Panc1 (cell line): ENCODE measurements at regions not wholly inside any gene's neighbourhood (a gene's known extent, or its start where the extent isn't known, plus 50 kb on each side); places are given as distances from the start of the nearest gene placed in this dataset.
"Not testable (repeated sequence)": the region's sequence is repeated elsewhere in the genome, so short reads cannot be mapped to it uniquely, and the experiment has no call there.

ENCODE experiments used
- ATAC-seq: fragments of 200-7000 bp; cut with Tn5 transposase; 2 replicates; pipeline ENCODE4 v1.9.1; 2020; ENCODE audit warnings: mild to moderate bottlenecking, moderate library complexity
- BruUV-seq: library from RNA; stranded (reverse); fragments of 400-500 nt; replicated peaks from 2 replicates; lab custom pipeline; 2021; lab: Mats Ljungman, UMichigan
- CTCF ChIA-PET: fragments of 300-600 bp; sonication (Branson Sonifier 250); formaldehyde crosslinking; loops from one replicate; lab custom pipeline; 2022; ENCODE audit warnings: antibody characterized with exemption; lab: Charles Lee
- POLR2A ChIA-PET: fragments of 300-600 bp; sonication (Branson Sonifier 250); formaldehyde crosslinking; loops from one replicate; lab custom pipeline; 2022; ENCODE audit warnings: antibody characterized with exemption; lab: Charles Lee
- DNase-seq: peaks from one replicate; pipeline ENCODE4 v3.0.0-alpha.2; 2010; ENCODE audit warnings: low read depth, low spot score
- H3K27ac ChIP-seq: 2 replicates; pipeline ENCODE4 v1.5.1; 2011; ENCODE audit warnings: mild to moderate bottlenecking, low read length, inconsistent platforms
- H3K27me3 ChIP-seq: fragments of 200-500 bp; sonication (Bioruptor generic); 2 replicates; pipeline ENCODE4 v1.6.0; 2014; ENCODE audit warnings: low read length, inconsistent platforms; ENCODE audit not compliant: control insufficient read depth, insufficient read depth
- H3K36me3 ChIP-seq: fragments of 200-500 bp; sonication (Bioruptor generic); 2 replicates; pipeline ENCODE4 v1.5.1; 2014; ENCODE audit warnings: inconsistent platforms, mild to moderate bottlenecking, low read length, moderate library complexity; ENCODE audit not compliant: control insufficient read depth, insufficient read depth
- H3K4me1 ChIP-seq: 2 replicates; pipeline ENCODE4 v1.5.1; 2011; ENCODE audit warnings: inconsistent platforms, mild to moderate bottlenecking, low read length, moderate library complexity; ENCODE audit not compliant: control insufficient read depth, insufficient read depth
- H3K4me3 ChIP-seq, 2 experiments: 2 replicates each; pipeline ENCODE4 v1.5.1; 2011 to 2012; ENCODE audit warnings: low read depth in 2 of 2, low read length in 2 of 2, mild to moderate bottlenecking in 2 of 2, inconsistent platforms in 1 of 2, moderate library complexity in 1 of 2
- H3K9me3 ChIP-seq: fragments of 200-500 bp; sonication (Bioruptor generic); 2 replicates; pipeline ENCODE4 v1.5.1; 2014; ENCODE audit warnings: low read depth, mild to moderate bottlenecking, inconsistent platforms, low read length, moderate library complexity; ENCODE audit not compliant: control insufficient read depth, insufficient read depth
- POLR2AphosphoS5 ChIP-seq: IDR thresholded peaks from 2 replicates; pipeline ENCODE4 v1.6.1; 2012; ENCODE audit warnings: mild to moderate bottlenecking, low read depth, low read length, moderate library complexity
- TCF7L2 ChIP-seq: IDR thresholded peaks from 2 replicates; pipeline ENCODE4 v1.6.1; 2011; ENCODE audit warnings: mild to moderate bottlenecking, low read depth, low read length, inconsistent platforms
- in situ Hi-C: cut with HindIII; loops from 2 replicates; pipeline ENCODE4 v1.10.0; 2016; ENCODE audit warnings: low sequenced_read_pairs, low pct_unique_long_range_greater_than_20kb
- intact Hi-C: fragments of 100-400 bp; cut with micrococcal nuclease; formaldehyde crosslinking; loops from one replicate; pipeline ENCODE4 v1.10.0; 2022; ENCODE audit not compliant: unreplicated experiment
- TF ChIP-seq, protein P1 (sequence below): fragments of 450-650 bp; IDR thresholded peaks from 2 replicates; pipeline ENCODE4 v1.5.1; 2017; ENCODE audit warnings: mild to moderate bottlenecking

DNA sequence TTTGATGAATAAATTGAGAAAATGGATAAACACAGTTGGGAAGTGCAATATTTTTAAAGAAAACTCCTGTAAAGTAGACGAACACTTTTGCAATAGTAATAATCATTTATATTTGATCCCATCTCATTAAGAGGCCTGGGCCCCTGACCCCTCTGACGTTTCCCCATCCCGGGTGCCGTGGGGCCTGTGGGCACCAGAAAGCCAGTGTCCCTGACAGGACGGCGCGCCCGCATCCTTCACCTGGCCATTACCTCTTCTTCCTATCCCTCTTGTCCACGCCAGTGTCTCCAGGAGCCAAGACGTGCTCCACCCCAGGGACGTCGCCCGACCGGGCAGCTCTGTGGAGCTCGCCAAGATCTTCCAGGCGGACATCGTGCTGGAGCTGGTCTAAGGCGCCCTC is 147.4 kb downstream of the USP22 start:
- H3K4me3 ChIP-seq, H3K27ac ChIP-seq, ATAC-seq, H3K36me3 ChIP-seq, DNase-seq, BruUV-seq, H3K9me3 ChIP-seq, CTCF ChIA-PET, H3K4me1 ChIP-seq, POLR2A ChIA-PET, intact Hi-C loops, in situ Hi-C loops, H3K27me3 ChIP-seq: not testable (repeated sequence)

DNA sequence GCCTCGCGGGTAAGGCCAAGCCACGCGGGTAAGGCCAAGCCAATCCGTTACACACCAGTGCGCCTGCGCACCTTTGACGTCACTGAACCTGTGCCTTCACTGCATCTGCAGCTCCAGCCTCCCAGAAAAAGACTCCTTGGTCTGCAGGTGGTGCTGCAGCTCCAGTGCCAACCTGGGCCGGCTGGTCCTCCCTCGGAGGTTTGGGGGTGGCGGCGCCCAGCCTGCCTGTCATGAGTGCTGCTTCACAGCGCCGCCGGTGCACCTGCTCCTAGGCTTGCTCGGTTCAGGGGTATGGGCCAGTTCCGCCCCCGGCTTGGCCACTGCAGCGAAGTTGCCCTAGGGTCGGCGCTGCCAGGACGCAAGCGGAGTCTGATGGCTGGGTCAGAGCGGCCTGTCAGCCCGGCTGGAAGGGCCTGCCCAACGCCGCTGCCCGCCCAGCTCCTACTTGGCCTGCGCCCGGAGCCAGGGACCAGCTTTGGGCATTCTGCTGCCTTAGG is 146.6 kb downstream of the USP22 start:
- DNase-seq (no peak), ATAC-seq (peak; percentile 58; the same call in 1 of the 2 replicates)
- H3K27me3 ChIP-seq = no peaks in the 10 kb centered on the region
- no peak overlapping the region for H3K27ac ChIP-seq
- BruUV-seq = no TSS peak
- in situ Hi-C loops (no loop called here), intact Hi-C loops (no loop called here)
- TF ChIP-seq POLR2AphosphoS5 (no peak), TCF7L2 (no peak)
- TF ChIP-seq, protein P1, sequence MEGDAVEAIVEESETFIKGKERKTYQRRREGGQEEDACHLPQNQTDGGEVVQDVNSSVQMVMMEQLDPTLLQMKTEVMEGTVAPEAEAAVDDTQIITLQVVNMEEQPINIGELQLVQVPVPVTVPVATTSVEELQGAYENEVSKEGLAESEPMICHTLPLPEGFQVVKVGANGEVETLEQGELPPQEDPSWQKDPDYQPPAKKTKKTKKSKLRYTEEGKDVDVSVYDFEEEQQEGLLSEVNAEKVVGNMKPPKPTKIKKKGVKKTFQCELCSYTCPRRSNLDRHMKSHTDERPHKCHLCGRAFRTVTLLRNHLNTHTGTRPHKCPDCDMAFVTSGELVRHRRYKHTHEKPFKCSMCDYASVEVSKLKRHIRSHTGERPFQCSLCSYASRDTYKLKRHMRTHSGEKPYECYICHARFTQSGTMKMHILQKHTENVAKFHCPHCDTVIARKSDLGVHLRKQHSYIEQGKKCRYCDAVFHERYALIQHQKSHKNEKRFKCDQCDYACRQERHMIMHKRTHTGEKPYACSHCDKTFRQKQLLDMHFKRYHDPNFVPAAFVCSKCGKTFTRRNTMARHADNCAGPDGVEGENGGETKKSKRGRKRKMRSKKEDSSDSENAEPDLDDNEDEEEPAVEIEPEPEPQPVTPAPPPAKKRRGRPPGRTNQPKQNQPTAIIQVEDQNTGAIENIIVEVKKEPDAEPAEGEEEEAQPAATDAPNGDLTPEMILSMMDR = peak; percentile 43
- ChIA-PET CTCF (no interaction called here), POLR2A (no interaction called here)
- H3K36me3 ChIP-seq = no peaks in the 10 kb centered on the region
- no peak overlapping the region for H3K4me3 ChIP-seq
- H3K4me1 ChIP-seq = no peaks in the 10 kb centered on the region
- no peaks in the 10 kb centered on the region for H3K9me3 ChIP-seq

DNA sequence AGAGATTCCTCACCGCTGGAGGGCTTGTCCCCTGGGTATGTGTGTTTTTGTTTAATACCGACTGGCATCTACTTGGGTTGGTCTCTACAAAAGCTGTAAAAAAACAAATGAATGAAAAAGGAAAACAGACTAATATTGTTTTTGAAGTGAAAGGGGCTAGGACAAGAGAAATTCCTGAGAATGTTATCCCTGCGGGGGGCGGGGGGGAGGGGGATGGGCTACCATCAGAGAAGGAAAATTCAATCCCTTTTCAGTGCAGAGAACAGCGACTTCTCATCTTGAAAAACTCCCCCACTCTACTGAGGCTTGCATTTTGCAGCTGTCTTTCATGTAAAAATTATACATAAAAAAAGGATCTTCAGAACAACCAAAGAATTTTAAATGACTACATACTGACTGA is 144.1 kb downstream of the USP22 start:
- H3K4me3 ChIP-seq, POLR2A ChIA-PET, ATAC-seq, CTCF ChIA-PET, intact Hi-C loops, H3K4me1 ChIP-seq, DNase-seq, H3K36me3 ChIP-seq, H3K27ac ChIP-seq, H3K27me3 ChIP-seq, BruUV-seq, H3K9me3 ChIP-seq, in situ Hi-C loops: not testable (repeated sequence)

DNA sequence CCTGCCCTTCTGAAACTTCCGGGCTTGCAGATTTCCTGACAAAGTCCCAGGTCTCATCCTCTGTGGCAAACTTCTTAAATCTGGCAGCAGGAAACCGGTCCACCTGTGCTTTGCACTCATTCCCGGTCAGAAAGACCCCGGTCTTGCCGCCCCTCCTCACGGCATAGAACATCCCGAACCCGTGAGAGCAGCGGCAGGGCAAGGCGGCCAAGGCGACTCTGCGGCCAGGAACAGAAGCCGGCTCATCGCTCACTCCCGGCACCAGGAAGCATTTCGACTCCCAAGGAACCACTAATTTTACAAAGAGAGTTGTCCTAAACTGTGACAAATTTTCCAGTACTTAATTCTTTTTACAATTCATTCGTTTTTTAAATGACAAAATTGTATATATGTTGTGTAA is 140.3 kb downstream of the USP22 start:
- H3K4me1 ChIP-seq, intact Hi-C loops, ATAC-seq, BruUV-seq, H3K4me3 ChIP-seq, H3K9me3 ChIP-seq, DNase-seq, CTCF ChIA-PET, POLR2A ChIA-PET, H3K27ac ChIP-seq, H3K27me3 ChIP-seq, H3K36me3 ChIP-seq, in situ Hi-C loops: not testable (repeated sequence)

DNA sequence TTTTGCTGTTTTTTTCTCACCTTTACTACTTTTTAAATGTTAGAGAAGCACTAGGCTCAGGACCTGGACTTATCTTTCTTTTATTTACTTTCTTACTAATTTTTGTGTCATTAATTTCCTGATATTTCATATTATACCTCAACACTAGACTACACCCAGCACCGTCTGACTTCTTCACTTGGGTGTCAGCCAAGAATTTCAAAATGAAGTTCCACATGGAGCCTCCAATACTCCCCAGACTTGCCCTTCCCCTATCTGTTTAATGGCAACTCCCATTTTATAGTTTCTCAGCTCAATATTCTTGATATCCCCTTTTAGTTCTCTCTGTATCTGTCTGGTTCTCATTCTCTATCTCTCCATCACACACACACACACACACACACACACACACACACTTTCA is 139.3 kb downstream of the USP22 start:
- H3K4me1 ChIP-seq, POLR2A ChIA-PET, CTCF ChIA-PET, ATAC-seq, intact Hi-C loops, H3K4me3 ChIP-seq, H3K27ac ChIP-seq, H3K27me3 ChIP-seq, in situ Hi-C loops, H3K9me3 ChIP-seq, DNase-seq, BruUV-seq, H3K36me3 ChIP-seq: not testable (repeated sequence)
